Hippocampal formation (tissue), 2 donors: ENCODE measurements at regions not wholly inside any gene's neighbourhood (a gene's known extent, or its start where the extent isn't known, plus 50 kb on each side); places are given as distances from the start of the nearest gene placed in this dataset.

Experiments
- DNase-seq, 2 donors: peaks; one replicate each; lab custom pipeline; 2025; lab: John Stamatoyannopoulos, UW

- DNase-seq: no peak
Measured at GRCh38 chr22:49483281-49483870, 344.3 kb downstream of the BRD1 start.

DNA sequence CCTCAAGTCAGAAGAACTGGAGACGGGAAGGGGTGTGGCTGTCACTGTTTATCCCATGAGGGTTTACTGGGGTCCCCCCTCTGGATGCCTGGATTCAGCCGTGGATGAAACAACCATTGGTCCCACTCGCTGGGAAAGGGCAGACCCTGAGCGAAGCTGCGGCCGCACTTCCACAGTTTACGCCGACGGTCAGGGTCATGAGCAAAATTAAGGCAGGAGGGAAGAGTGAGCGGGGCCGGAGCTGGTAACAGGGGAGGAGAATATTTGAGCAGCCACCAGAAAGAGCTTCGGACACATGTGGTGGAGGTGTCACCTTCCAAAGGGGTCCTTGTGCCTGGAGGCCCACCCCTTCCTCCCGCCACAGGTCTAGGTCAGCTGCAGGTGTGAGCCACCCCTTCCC, 344.9 kb downstream of the BRD1 start:
- DNase-seq: no peak

GRCh38 chr22:49481659-49482399, 345.8 kb downstream of the BRD1 start:
- no peak for DNase-seq

DNA sequence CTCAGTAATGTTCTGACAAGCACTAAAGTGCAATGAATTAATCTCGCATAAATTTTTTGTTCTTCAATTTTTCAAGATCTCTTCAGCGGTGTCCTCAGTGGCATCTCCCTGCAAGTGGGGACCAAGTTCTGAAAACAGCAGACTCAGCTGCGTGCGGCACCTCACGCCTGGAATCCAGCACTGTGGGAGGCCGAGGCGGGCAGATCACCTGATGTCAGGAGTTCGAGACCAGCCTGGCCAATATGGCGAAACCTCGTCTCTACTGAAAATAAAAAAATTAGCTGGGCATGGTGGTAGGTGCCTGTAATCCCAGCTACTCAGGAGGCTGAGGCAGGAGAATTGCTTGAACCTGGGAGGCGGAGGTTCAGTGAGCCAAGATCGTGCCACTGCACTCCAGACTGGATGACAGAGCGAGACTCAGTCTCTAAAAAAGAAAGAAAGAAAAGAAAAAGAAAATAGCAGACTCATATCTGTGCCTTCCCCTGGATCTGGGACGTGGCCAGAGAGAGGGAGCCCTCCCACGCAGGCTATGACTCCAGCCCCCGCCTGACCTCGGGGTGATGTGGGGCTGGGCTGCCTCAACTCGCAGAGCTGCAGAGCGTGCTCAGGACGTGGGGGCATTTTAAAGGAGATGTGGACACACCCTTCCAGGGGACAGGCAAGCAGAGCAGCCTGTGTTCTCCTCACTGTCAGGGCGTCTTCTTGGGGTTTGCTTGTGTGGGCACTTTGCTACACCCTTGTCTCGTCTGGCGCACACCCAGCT, 346.6 kb downstream of the BRD1 start:
- no peak for DNase-seq

GRCh38 chr22:49480331-49480730, 347.3 kb downstream of the BRD1 start:
- no peak for DNase-seq

GRCh38 chr22:49479566-49479965, 348.1 kb downstream of the BRD1 start:
- DNase-seq: no peak

- no peak for DNase-seq
Measured at GRCh38 chr22:49476800-49477400, 350.8 kb downstream of the BRD1 start.

DNA sequence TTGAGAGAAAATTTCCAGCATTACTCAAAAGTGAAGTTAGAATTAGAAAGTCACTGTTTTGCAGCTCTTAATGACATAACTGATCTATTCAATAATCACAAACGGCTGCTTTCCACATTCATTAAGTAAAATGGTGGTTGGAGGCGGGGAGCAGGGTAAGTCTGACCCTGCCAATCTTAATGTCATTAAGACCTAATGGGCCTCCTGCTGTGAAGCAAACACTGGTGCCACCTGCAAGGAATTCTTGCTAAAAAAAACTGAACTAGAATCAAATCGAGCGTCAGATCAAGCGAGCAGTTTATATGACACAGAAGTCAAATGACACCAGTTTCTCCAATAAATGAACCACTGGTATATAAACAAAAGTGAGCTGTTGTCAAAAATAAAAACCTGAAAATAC, 351.5 kb downstream of the BRD1 start:
- DNase-seq: no peak

- no peak for DNase-seq
Measured at GRCh38 chr22:49475253-49475652, 352.4 kb downstream of the BRD1 start.

GRCh38 chr22:49473286-49473685, 354.4 kb downstream of the BRD1 start:
- DNase-seq: no peak

GRCh38 chr22:49470741-49471503, 356.8 kb downstream of the BRD1 start:
- no peak for DNase-seq

DNA sequence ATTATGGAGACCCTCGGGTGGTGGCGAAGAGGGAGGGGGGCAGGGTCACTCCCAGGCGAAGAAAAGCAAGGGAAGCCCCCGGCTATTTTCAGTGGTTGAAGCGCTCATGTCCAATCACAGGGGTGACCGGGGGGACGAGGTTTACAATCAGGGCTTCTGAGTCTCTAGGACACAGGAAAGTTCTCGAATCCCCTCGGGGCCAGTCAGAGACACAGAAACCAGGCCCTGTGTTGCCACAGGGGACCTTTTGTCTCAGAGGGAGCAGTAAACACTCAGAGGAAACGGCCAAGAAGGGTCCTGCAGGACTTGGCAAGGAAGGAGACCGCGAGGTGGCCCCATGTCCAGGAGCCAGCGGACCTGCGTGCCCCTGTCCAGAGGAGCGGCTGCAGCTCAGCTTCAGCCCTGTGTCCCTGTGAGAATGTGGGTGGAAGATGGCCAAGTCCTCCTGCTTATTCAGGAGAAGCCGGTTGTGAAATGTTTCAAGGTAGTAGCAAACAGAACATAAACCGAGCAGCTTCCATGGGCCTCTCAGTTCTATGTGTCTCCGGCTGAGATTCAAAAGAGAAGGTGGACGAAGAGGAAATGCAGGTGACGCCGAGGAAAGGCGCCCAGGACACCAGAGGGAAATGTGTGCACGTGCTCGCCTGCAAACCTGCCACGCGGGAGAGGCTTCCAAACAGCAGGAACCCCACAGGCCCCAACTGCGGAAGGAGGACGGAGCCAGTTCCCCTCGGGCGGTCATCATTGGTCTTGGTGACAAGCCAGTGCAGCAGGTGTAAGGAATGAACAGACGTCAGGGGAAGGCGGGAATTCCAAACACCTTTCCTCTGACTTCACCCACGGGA, 357.6 kb downstream of the BRD1 start:
- no peak for DNase-seq

DNA sequence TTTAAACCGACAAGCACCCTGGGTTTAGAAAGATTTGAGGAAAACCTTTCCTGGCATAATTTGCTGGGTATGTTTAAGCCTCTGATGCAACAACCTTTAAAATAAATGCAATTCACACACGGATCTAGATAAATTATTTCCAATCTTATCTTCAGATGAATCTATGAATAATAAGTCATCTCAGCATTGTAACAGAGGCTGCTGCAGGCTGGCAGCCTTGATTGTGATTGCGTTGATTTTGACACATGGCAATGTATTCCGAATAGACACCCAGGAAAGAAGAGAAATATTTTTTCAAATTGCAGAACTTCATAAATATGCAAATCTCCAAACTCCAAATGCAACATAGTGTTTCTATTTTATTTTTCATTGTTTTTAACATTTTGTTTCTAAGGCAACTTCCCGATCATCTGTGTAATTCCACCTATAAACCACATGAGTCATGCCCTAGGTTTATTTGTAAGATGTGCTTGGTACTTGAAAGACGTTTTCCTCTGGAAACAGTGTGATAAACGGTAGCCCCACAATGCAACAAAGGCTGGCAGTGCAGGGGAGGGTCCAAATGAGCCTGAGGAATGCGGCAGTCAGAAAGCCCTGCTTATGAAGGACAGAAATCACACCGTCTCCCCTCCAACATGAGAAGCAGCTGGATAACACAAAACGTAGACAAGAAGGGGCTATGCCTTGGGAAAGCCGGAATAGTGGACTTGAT, 359.0 kb downstream of the BRD1 start:
- DNase-seq: no peak

GRCh38 chr22:49466878-49467595, 360.6 kb downstream of the BRD1 start:
- DNase-seq: no peak

DNA sequence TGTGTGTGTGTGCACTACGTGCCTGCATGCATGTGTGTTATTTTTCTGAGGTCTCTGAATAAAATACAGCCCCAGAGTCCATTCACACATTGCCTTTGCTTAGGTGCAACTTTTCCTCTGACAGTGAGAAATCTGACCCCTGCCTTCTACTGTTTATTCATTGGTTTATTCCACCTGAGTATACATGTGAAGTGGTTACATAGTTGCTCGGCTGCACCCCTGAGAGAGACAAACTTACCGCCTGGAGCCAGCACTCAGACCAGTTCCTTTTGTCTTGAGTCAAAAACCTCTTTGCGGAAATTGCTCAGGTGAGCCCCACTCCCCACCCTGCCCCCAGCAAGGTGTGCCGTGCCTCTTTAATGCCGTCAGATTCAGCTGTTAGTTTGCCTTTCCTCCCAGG, 363.6 kb downstream of the BRD1 start:
- no peak for DNase-seq

GRCh38 chr22:49462795-49463194, 364.9 kb downstream of the BRD1 start:
- no peak for DNase-seq

DNA sequence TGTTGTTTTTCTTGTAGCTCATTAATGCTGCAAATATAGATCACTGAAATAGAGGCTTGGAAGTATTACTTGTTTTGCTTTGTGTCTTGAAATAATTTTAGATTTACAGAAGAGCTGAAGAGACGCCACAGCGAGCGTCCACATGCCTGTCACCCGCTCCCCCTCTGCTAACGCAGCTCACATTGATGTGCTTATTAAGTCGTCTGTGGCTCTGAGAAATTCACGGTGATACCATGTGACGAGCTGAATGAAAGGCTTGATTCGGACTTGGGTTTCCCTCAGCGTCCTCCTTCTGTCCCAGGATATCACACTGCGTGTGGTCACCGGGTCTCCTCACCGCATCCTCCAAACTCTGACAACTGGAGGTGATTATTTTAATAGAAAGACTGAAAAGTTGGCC, 365.4 kb downstream of the BRD1 start:
- DNase-seq: no peak

DNA sequence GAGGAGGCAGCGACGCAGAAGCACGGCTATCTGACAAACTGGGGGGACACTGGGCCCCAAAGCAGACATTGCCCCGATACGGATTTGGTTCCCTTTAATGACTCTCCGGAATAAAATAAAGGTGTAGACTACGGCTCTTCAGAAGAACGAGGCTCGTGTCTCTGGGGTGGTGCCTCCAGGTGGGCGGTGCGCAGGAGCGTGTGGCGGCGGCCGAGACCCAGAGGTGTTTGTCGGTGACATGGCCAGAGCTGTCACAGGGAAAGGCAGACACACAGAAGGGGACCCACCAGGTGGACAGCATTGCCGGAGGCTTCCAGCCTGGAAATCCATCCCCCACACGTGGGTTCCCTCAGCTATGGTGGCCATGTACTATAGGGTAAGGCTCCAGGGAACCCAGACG, 366.0 kb downstream of the BRD1 start:
- no peak for DNase-seq

DNA sequence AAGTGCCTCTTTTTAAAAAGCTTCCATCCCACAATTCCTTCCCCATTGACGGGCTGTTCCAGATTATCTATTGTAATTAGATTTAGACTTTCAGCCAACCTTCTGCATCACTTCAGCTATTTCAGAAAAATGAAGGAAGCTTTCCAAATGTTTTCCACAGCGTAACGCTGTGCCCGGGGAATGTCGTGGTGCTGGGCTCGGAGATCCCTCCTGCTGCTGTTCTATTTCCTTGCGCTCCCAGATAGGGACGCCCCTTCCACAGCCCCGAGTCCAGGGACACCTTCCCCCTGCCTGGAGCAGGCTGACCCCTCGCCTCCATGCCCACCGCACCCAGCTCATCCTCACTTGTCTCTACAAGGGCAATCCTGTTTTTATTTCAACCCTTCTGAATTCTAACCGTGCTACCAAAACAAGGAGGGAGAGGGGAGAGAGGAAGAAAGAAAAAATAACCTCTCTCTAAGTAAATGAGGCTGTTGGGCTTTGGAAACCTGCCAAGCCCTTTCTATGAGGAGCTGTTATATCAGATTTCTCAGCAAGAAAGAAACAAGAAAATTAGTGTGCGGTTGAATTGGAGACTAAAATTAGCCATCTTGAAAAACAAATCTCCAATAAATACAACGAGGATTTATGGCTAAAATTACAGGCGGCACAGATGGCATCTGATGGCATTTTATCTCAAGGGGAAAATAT, 366.9 kb downstream of the BRD1 start:
- DNase-seq: no peak
